Upper lobe of left lung (tissue), 6 donors: ENCODE measurements at regions not wholly inside any gene's neighbourhood (a gene's known extent, or its start where the extent isn't known, plus 50 kb on each side); places are given as distances from the start of the nearest gene placed in this dataset.

Experiments
- ATAC-seq, 2 donors: fragments of 200-7000 bp; cut with Tn5 transposase; one replicate each; pipeline ENCODE4 v1.9.1; 2022; ENCODE audit warnings: mild to moderate bottlenecking in 2 of 2, moderate library complexity in 2 of 2; ENCODE audit not compliant: low FRiP score in 2 of 2
- DNase-seq, 2 donors: peaks; one replicate each; pipeline ENCODE4 v3.0.0-alpha.2; 2019 to 2020
- H3K27ac ChIP-seq, 4 donors: fragments of 200-600 bp; sonication (generic); one replicate each; pipeline ENCODE4 v1.5.1; 2016 to 2019
- H3K27me3 ChIP-seq, 4 donors: fragments of 200-600 bp; sonication (generic); one replicate each; pipeline ENCODE4 v1.5.1; 2017 to 2019
- H3K36me3 ChIP-seq, 4 donors: fragments of 200-600 bp; sonication (generic); one replicate each; pipeline ENCODE4 v1.5.1; 2016 to 2019
- H3K4me1 ChIP-seq, 4 donors: fragments of 200-600 bp; sonication (generic); one replicate each; pipeline ENCODE4 v1.5.1; 2018 to 2019
- H3K4me3 ChIP-seq, 4 donors: fragments of 200-600 bp; sonication (generic); one replicate each; pipeline ENCODE4 v1.5.1; 2017 to 2019; ENCODE audit warnings: mild to moderate bottlenecking in 2 of 4, moderate library complexity in 1 of 4
- H3K9me3 ChIP-seq, 4 donors: fragments of 200-600 bp; sonication (generic); one replicate each; pipeline ENCODE4 v1.5.1; 2018 to 2019
- EP300 ChIP-seq, 4 donors: sonication (generic); formaldehyde crosslinking; IDR thresholded peaks; one replicate each; pipeline ENCODE4 v1.5.1; 2017; ENCODE audit warnings: antibody characterized with exemption in 4 of 4, control low read depth in 2 of 4
- POLR2A ChIP-seq, 4 donors: fragments of 450-650 bp; IDR thresholded peaks; one replicate each; pipeline ENCODE4 v1.5.1; 2016 to 2017; ENCODE audit warnings: antibody characterized with exemption in 4 of 4, mild to moderate bottlenecking in 2 of 4
- POLR2AphosphoS5 ChIP-seq, 2 donors: sonication (generic); formaldehyde crosslinking; IDR thresholded peaks; one replicate each; pipeline ENCODE4 v1.5.1; 2017; ENCODE audit warnings: antibody characterized with exemption in 2 of 2
- WGBS, 2 donors: methylation state at CpG; one replicate each; pipeline ENCODE4 v1.1.5; 2017 to 2018; 5-methylcytosine and 5-hydroxymethylcytosine counted together
- TF ChIP-seq, protein P1 (sequence below), 6 experiments: fragments of 450-650 bp in 4 of 6; fragments of 200-600 bp in 2 of 6; sonication (generic) in 2 of 6; IDR thresholded peaks; one replicate each; pipeline ENCODE4 v1.5.1; 2016 to 2019; ENCODE audit warnings: antibody characterized with exemption in 6 of 6
- donor health status: DM: no; HTN: no; CAD: no; lungs with moderate emphysema.
- donor health status: DM: no; HTN: yes; CAD: no; lungs with severe emphysema.

DNA sequence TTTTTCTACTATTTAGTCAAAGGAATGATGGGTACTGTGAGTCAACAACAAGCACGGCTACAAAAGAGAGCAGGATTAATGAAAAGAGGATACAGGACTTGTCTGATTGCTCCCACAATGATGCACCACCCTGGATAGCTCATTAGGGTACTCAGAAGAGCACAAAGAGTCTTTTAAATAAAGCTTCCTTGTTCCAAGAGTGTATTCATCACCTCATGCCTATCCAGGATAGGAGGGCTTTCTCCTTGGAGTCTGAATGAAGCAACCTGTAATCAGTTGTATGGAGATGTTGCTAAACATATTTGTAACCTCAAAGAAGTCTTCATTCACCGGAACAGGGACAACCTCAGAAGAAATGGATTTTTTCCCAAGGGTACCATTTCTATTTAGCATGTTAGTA lies 219.5 kb upstream of the TMEM161B start:
- Histone ChIP-seq H3K4me3 (no peak overlapping the region), H3K9me3 (no peaks in the 10 kb centered on the region), H3K27me3 (no peaks in the 10 kb centered on the region), H3K4me1 (no peaks in the 10 kb centered on the region), H3K27ac (no peak overlapping the region), H3K36me3 (no peaks in the 10 kb centered on the region)
- 58 to 76% methylated on average over 2 of the region's 2 CpGs for WGBS, 2 donors
- DNase-seq = no peak
- ATAC-seq = no peak
- TF ChIP-seq, protein P1, sequence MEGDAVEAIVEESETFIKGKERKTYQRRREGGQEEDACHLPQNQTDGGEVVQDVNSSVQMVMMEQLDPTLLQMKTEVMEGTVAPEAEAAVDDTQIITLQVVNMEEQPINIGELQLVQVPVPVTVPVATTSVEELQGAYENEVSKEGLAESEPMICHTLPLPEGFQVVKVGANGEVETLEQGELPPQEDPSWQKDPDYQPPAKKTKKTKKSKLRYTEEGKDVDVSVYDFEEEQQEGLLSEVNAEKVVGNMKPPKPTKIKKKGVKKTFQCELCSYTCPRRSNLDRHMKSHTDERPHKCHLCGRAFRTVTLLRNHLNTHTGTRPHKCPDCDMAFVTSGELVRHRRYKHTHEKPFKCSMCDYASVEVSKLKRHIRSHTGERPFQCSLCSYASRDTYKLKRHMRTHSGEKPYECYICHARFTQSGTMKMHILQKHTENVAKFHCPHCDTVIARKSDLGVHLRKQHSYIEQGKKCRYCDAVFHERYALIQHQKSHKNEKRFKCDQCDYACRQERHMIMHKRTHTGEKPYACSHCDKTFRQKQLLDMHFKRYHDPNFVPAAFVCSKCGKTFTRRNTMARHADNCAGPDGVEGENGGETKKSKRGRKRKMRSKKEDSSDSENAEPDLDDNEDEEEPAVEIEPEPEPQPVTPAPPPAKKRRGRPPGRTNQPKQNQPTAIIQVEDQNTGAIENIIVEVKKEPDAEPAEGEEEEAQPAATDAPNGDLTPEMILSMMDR (IDR thresholded peaks at IDR 0.05) = no peak
- TF ChIP-seq EP300 (IDR thresholded peaks at IDR 0.05) (no peak), POLR2AphosphoS5 (IDR thresholded peaks at IDR 0.05) (no peak), POLR2A (IDR thresholded peaks at IDR 0.05) (no peak)

DNA sequence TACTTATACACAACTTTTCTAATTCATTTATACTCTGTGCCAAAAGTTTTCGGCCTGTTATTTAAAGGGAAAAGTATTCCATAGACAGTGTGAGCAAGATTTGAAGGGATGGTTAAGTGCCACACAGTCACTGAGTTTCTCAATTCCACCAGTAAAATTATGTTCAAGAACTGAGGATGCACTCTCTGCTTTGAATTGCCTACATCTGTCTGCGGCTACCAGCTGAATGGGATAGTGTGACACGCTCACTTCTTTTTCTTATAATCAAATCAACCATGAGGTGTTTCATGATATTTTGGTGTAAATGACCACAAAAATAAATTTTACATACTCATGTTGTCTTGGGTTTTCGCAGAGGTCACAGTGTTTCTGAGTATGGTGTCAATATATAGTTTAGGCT lies 218.4 kb upstream of the TMEM161B start:
- no peak overlapping the region for H3K4me3 ChIP-seq
- WGBS, 2 donors = 88 to 89% methylated on average over 4 of the region's 4 CpGs
- no peaks in the 10 kb centered on the region for H3K27me3 ChIP-seq
- H3K36me3 ChIP-seq = no peaks in the 10 kb centered on the region
- DNase-seq (no peak), ATAC-seq (no peak)
- TF ChIP-seq, protein P1 (IDR thresholded peaks at IDR 0.05) = no peak
- TF ChIP-seq POLR2AphosphoS5 (IDR thresholded peaks at IDR 0.05) = no peak
- H3K27ac ChIP-seq = no peak overlapping the region
- no peaks in the 10 kb centered on the region for H3K4me1 ChIP-seq
- no peaks in the 10 kb centered on the region for H3K9me3 ChIP-seq

DNA sequence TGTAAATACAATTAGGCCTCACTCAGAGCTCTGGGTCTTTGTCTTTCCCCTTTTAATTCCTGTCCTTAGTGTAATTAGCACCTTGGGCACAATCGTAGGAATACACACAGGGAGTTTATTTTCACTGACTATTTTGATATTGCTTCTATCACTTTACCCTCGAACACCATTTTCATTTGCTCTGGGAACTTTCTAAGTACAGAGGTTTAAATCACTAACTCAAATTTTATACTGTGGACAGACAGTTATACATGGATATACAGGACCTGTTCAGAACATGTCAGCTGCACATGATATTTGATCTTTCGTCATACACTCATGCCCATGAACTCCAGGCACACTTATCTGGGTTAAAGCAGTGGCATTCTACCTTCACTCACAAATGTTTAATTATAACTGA lies 217.8 kb upstream of the TMEM161B start:
- H3K9me3 ChIP-seq = no peaks in the 10 kb centered on the region
- TF ChIP-seq POLR2A (IDR thresholded peaks at IDR 0.05) (no peak), POLR2AphosphoS5 (IDR thresholded peaks at IDR 0.05) (no peak), EP300 (IDR thresholded peaks at IDR 0.05) (no peak)
- TF ChIP-seq, protein P1 (IDR thresholded peaks at IDR 0.05) = no peak
- no peaks in the 10 kb centered on the region for H3K36me3 ChIP-seq
- H3K4me3 ChIP-seq = no peak overlapping the region
- no peak overlapping the region for H3K27ac ChIP-seq
- 62 to 64% methylated on average over 3 of the region's 3 CpGs for WGBS, 2 donors
- ATAC-seq = no peak
- no peak for DNase-seq
- no peaks in the 10 kb centered on the region for H3K27me3 ChIP-seq
- H3K4me1 ChIP-seq = no peaks in the 10 kb centered on the region

DNA sequence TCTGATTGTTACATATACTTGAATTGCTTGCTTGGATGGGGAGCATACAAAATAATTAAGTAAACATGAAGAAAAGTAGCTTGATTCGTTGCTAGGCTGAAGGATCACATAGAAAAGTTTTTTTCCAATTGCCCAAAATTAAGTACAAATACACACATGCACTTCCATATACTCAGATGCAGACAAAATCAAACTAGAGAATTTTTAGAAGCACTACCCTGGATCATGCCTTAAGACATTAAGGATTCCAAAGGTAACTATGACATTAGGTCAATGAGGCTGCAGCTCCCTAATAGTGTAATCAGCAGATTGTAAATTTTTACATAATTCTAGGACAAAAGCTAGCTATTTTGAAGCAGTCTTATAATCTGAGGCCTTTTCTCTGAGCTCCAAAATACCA lies 216.9 kb upstream of the TMEM161B start:
- no peaks in the 10 kb centered on the region for H3K36me3 ChIP-seq
- TF ChIP-seq, protein P1 (IDR thresholded peaks at IDR 0.05) = no peak
- TF ChIP-seq POLR2AphosphoS5 (IDR thresholded peaks at IDR 0.05) (no peak), EP300 (IDR thresholded peaks at IDR 0.05) (no peak)
- DNase-seq (no peak), ATAC-seq (no peak)
- no peaks in the 10 kb centered on the region for H3K9me3 ChIP-seq
- no peaks in the 10 kb centered on the region for H3K4me1 ChIP-seq
- WGBS, 2 donors = 65 to 77% methylated on average over 1 of the region's 1 CpG
- no peak overlapping the region for H3K27ac ChIP-seq
- no peak overlapping the region for H3K4me3 ChIP-seq
- no peaks in the 10 kb centered on the region for H3K27me3 ChIP-seq

DNA sequence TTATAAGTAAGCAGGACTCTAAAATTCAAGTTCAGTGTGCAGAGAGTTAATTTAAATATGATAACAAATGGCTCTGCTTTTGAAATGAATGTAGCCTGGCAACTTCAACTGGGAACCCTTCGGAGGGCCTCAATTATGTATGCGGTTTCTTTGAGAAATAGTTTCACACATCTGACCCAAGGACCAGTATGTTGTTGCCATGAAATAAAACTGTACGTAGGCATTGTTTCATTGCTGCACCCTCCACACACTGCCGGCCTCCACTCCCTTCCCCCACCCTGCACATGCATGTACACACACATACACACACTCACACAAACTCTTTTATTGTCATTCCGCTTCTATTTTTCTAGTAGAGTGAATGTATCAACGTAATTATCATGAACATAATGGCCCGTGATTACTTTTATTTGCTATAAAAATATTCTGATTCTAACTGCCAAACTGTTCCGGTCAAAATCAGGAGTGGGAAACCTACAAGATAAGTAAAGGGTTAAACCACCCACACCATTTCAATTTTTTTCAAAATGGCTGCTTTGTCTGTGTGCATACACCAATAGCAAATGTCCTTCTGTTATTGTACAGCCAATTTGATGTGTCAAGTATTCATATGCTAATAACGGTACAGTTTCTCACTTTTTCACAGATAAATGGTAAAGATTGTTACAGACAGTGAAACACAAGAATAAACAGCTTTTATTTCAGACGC lies 215.5 kb upstream of the TMEM161B start:
- ATAC-seq (no peak), DNase-seq (no peak)
- H3K36me3 ChIP-seq = no peaks in the 10 kb centered on the region
- no peaks in the 10 kb centered on the region for H3K4me1 ChIP-seq
- H3K27ac ChIP-seq = no peak overlapping the region
- H3K4me3 ChIP-seq = no peak overlapping the region
- no peaks in the 10 kb centered on the region for H3K9me3 ChIP-seq
- H3K27me3 ChIP-seq = no peaks in the 10 kb centered on the region
- 82 to 85% methylated on average over 10 of the region's 10 CpGs for WGBS, 2 donors
- TF ChIP-seq, protein P1 (IDR thresholded peaks at IDR 0.05) = no peak
- TF ChIP-seq EP300 (IDR thresholded peaks at IDR 0.05) (no peak), POLR2AphosphoS5 (IDR thresholded peaks at IDR 0.05) (no peak), POLR2A (IDR thresholded peaks at IDR 0.05) (no peak)
